HG03520 (cell line): ENCODE measurements at regions not wholly inside any gene's neighbourhood (a gene's known extent, or its start where the extent isn't known, plus 50 kb on each side); places are given as distances from the start of the nearest gene placed in this dataset.

ENCODE experiments used
- ATAC-seq: cut with Tn5 transposase; IDR thresholded peaks from one replicate; pipeline ENCODE4 v1.9.1; 2021; ENCODE audit warnings: mild to moderate bottlenecking, moderate library complexity; ENCODE audit not compliant: unreplicated experiment

DNA sequence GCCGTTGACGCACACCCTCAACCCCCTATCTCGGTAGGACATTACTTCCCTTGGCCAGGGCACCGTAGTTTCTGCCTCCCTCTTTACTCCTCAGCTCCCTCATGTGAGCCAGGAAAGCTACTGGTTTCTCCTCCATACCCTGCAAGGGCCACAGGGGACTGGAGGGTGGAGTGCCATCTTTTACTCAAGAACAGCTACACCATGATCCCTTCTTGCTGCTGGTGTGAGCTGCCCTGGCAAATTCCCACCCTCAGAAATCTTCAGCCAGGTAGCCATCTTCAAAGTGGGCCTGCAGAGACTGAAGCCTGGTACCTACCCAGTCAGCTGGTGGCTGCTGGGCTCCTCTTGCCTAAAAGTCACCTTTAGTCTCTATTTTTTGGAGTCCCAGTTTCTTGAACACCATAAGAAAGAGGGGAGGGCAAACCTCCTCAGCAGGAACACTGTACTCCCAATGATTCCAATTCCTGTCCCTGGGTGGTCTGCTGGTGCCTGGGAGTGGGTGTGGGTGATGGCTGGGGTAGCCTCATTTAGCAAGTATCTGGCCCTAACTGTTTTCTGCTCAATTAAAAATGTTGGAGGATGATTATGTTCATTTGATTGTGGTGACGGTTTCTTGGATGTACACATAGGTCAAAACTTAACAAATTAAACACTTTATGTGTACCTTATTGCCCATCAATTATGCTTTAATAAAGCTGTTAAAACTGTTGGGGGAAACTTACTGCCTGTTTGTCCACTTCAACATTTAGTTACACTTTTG, 105.0 kb upstream of the NPY start:
- no peak for ATAC-seq

DNA sequence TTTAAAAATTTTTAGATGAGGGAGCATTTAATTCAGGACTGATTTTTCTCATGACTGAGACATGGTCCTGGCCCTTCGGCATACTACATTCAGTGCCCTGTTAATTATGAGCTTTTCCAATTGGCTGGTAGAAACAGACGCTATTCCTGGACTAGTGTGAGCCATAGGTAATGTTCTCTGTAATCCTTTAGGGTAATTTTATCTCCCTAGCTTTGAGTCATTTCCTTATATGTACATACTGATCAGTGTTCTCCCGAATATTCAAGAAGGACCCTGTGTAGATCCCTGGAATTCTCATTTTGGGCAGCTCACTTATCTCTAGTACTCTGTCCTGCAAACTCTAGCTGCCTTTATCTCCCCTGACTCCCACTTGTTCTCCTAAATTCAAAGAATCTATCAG, 92.6 kb upstream of the NPY start:
- no peak for ATAC-seq

DNA sequence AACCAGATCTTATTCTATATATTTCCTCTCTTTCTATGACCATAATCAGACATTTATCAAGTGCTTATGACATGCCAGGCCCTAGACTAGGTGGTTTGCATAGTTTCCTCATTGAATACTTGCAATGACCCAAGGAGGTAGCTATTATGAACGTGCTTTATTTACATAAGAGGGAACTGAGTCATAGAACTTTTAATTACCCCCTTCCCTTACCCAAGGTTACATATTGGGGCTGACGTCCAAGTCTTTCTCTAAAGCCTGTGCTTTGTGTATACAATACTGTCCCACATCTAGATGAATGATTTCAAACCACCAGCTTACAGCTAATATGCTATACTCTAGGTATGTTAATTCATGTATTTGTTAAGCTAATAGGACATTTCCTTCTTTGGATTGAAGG, 91.9 kb upstream of the NPY start:
- no peak for ATAC-seq

DNA sequence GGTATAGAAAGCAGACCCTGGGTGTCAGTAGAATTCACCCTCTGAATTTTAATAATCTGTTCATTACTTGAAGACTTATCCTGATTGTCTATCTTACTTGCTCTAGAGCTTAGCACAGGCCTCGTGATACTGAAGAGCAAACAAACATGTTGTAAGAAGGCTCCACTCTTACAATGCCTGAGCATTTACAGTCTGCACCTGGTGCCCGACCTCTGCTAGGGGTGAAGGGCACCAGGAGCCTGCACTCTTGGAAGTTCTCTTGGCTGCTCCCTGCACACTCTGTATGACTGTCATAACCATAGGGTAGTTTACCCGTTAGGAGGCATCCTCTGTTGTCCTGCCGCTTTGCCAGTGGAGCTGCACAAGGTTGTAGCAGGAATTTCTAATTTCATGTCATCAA, 91.3 kb upstream of the NPY start:
- no peak for ATAC-seq

DNA sequence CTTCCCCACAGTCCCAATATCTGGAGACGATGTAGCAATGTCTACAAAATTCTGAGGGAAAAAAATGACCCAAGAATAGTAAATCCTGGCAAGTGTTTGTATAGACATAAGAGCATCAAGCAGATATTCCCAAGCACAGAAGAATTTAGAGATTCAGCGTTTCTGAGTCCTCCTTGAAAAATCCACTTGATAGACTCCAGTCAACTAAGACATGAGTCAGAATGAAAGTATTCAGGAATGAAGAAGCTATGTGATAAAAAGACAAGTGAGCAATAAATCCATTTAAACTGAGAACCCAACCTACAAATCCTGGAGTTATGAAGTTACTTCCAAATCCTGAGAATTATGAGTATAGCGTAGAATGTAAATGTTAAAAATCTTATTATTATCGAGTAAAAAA, 86.1 kb upstream of the NPY start:
- ATAC-seq = no peak

DNA sequence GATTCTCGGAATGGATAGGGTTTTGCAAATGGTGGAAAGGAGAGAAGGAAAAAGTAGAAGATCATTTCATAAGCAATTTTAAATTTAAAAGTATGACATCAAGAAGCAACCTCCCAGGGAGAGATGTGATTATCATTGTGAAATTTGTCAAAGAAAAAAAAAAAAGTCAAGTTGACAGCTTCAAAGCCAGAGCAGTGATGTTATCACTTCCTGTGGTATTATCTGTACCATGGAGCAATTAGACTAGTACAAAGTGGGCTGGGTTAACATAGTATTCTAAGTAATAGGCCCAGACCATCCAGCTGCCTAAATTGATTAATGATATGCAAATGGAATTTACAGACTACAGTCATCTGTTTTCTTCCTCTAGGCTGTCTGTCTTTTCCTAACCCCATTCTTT, 84.0 kb upstream of the NPY start:
- no peak for ATAC-seq

DNA sequence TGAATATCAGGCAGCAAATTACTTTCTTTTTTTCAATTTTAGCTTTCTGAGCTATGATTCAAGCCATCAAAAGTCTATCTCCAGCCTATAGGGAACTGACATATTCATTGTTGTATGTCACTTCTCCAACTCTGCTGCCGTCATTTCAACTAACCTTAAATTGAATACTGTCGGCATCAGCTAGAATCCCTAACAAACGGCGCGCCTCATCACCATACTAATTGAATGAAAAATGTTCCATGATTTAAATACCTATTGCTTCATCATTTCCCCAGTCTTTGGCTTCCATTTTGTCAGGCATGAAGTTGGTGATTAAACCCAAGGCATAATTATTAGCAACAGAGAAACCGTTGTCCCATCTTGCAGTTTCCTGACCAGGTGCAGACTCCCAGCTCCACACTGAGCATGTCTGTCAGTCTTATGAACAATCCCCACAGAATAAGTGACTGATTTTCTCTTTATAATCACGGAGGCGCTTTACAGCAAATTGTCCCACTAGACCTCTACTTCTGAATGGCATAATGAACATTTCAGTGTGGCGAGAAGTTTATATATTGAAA, 83.5 kb upstream of the NPY start:
- no peak for ATAC-seq

DNA sequence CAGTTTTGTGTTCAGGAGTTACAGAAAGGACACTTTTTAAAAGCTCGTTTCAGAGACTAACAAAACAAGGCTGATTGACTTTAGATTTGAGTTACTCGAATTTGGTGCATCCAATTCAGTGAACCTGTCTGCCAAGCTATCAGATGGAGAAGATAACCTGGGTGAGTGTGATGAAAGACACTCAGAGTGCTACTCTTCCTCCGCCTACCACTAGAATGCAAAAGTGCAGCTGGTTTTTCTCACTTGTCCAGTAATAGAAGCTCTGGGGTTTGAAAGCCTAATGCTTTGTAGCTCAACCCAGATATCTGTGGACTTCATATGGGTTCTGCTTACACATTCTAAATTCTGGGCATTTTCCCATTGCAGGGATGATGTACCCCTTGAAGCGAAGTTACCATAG, 82.8 kb upstream of the NPY start:
- ATAC-seq = no peak

DNA sequence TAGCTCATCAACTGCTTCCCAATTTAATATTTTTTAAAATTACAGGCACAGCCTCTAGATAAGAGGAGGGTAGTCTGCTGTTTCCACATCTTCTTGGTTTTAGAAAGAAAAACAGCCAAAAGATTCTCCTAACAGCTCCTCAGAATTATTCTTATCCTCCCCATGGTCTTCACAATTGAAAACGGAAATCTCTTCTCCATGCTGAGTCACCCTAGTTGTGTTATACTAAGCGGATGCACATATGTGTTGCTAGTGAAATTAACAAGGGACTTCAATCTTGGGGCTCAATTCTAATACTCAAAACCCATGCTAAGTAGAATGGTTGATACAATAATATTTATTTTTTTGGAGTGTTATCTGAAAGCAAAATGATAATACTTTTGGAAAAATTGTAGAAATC, 71.9 kb upstream of the NPY start:
- ATAC-seq = no peak

DNA sequence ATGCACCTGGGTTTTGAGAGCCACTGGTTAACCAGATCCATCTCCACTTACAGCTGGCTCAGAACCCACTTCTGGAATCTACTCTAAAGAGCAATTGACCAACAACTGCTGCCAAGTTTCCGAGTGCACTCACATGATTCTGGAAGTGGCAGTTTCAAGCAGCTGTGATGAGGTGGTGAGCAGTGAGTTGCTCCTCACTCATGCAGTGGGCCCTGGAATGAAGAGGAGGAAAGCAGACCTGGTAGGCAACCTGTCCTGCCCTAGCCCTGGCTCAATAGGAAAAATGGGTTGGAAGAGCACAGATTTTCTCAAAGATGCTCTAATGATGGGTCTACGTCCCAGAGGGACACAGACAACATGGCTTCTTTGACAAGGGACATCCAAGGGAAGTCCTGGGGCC, 70.7 kb upstream of the NPY start:
- no peak for ATAC-seq

DNA sequence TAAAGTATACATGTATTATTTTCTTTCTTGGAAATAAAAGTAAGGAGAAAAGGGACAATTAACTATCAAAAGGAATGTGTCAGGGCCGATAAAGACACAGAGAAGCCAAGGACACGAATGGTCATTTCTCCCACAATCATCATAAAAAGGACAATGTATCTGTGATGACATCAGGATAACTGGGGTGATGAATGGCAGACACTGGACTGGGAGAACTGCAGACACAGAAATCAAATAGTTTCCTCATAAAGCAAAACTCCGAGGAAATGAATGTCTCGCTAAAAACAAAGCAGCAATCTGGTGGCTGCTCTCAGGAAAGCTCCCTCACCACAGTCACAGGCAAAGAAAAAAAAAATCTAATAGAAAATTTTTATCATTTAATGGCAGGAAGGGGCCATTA, 69.3 kb upstream of the NPY start:
- ATAC-seq = no peak

DNA sequence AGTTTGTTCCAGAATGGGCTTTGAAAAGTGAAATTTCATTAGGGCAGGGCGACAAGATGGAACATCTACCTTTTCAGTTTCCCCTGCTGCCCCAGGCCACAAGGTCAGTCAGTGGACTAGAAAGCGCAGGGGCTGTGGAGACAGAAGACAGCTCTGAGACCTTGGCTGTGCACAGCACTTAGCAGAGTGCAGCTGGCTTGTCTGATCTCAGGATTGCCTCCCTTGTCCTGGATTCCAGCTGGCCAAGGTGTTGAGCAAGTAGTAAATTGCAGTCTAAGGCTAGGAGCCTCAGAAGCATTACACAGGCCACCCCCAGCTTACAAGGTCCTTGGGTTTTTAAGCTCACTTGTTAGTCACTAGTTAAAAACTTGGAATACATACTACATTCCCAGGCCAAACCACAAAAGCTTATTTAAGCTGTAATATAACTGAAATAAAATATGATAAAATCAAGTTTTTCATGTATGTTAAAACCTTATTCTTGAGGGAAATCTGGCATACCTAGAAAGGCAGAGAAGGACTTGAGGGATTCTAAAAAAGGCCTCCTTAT, 67.3 kb upstream of the NPY start:
- no peak for ATAC-seq

DNA sequence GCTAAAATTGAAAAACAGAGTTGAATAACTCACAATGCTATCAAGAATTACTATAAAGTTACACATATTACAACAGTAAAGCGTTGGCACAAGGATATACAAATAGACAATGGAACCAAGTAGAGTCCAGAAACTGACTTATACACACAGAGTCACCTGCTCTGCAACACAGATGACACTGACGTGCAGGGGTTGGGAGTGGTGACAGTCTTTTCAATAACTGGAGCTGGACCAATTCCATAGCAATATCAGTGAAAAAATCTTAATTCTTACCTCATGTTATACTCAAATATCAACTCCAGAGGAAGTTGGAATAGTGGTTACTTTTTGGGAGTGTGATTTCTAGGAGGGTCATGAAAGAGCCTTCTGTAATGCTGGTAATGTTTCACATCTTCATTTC, 62.5 kb upstream of the NPY start:
- ATAC-seq = no peak

DNA sequence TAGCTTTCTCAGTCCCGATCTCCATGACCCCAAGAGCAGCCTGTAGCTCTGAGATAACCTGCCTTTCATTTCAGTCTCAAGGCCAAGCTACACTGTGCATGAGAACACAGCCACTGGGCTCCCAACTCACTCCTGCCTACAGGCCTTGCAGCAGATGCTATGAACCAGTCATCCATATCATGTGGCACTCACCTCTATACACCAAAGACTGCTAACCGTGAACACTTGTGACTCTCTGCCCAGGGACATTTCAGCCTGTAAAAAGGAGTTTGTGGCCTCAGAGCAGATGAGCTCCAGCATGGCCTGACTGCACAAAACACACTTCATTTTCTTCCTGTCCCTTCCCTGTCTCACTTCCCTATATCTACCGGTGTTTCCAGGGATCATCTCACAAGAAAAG, 56.9 kb upstream of the NPY start:
- no peak for ATAC-seq

DNA sequence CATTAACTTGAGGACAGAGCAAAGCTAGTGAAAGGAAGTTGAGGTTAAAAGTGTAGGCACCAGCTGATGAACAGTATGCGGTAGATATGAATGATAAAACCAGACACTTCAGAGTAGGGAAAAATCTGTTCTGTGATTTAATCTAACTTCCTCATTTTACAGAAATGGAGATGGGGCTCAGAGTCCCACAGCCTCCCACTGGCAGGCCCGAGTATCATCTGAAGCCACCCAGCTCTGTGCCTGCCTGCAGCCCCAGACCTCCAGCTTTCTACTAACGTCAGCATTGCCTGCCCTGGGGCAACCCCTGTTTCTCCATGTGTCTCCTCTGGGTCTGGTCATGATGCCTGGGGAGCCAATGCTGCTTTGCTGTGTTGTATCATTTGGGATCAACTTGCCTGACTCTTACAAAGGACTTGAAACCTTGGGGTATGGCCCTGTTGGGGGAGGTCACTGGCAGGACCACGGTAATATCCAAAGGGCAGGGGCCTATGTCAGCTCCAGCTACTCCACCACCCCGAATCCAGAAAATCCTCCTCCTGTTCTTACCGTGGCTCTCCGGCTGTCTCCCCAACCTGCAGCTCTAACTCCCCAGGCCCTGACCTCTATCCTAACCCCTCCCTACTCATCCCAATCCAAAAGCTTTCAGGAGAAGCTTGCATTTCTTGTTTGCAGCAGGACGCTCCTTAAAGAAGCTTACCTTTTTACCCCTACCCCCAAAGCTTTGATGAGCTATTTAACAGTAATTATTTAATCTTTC, 56.2 kb upstream of the NPY start:
- ATAC-seq = peak; percentile 87

DNA sequence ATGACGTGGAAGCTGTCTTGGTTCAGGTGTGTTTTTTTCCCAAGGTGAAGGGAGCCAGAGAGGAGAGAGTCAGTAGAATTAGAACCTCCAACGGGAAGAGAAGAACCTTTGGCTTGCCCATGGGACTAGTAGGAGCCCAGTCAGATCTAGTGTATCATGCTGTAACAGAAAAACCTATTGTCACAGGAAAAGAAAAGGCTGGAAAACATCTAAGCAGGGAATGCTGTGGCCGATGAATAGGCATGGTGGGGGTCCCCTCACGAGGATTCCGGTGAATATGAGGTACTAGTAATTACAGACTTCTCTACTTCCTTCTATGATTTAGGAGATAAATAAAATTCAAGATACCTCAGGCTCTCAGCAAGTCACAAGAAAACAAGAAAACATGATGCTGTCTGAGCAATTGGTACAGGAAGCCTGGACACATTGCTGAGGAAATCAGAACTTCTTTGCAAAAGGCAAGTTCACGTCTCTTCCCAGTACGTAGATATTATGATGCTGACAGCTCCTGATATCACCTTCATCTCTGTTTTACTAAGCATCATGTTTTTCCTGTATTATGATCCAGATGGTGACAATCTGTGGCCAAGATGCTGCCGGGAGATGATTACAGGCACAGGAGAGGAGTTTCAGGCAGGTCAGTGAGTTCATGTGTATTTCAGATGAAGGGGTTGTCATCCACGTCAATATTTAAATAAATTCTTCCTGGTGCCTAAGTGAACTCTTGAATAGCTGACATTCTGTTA, 54.3 kb upstream of the NPY start:
- no peak for ATAC-seq

DNA sequence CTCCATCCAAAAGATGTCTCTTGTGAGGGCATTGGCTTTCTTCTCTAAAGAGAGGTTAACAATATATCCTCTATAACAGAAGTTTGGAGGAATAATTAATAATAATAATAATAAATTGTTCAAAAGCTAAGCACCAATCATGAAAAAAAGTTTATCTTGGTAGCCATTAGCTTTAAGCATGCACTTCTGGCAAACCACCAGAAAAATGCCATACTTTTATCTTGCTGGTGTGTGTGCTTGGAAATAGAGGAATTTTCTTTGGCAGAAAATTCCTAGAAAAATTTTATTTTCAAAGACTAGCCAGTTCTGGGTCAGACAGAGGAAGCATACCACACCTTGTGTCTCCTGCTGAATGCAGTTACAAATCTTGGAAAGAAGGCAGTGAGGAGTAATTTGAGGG, 52.5 kb upstream of the NPY start:
- ATAC-seq = no peak

DNA sequence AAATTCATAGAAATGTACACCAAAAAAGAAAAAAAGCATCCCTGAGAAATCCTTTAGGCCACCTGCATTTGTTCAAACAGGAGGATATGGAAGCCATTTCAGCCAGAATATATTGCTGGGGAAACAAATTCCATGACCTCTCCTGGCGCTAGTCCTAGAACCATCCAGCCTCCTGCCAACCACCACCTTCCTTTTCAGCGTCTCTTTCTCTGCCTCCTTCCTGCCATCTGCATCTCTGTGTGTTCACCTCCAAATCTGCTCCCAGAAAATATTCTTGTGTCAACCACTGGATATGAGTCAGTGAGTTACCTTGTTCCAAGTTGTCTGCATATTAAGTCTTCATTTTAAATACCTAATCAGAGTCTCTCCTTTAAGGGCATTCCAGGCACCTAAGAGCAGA, 50.6 kb upstream of the NPY start:
- no peak for ATAC-seq
